ENCODE measurements at regions not wholly inside any gene's neighbourhood (a gene's known extent, or its start where the extent isn't known, plus 50 kb on each side); places are given as distances from the start of the nearest gene placed in this dataset.
"Not testable (repeated sequence)": the region's sequence is repeated elsewhere in the genome, so short reads cannot be mapped to it uniquely, and the experiment has no call there.

GRCh38 chr12:124476011-124476400, 91.4 kb downstream of the NCOR2 start:
- no peak for DNase-seq (ENCODE audit: low read depth)

GRCh38 chr12:124475295-124476010, 92.0 kb downstream of the NCOR2 start:
- DNase-seq (ENCODE audit: low read depth): no peak

GRCh38 chr12:124474709-124475108, 92.7 kb downstream of the NCOR2 start:
- DNase-seq (ENCODE audit: low read depth): no peak

DNA sequence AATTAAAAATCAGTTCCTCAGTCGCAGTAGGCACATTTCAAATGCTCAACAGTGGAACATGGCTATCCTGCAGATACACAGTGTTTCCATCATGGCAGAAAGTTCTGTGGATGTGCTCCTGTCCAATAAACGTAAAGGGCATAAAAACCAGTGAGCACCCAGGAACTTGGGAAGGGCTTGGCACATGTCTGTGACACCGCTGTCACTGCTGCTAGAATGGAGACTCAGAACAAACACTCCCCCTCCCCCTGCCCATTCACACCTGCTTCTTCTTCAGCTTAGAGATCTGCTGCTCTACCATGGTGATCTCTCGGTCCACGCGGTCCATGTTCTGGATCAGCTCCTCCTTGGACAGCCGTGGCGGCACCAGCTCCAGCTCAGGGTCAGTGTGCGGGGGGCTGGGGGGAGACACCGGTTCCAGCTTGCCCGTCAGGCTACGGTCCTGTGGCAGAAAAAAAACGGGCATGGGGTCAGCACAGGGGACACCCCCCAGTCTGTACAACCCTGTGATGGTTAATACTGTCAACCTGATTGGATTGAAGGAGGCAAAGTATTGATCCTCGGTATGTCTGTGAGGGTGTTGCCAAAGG, 94.6 kb downstream of the NCOR2 start:
- DNase-seq (ENCODE audit: low read depth): no peak

DNA sequence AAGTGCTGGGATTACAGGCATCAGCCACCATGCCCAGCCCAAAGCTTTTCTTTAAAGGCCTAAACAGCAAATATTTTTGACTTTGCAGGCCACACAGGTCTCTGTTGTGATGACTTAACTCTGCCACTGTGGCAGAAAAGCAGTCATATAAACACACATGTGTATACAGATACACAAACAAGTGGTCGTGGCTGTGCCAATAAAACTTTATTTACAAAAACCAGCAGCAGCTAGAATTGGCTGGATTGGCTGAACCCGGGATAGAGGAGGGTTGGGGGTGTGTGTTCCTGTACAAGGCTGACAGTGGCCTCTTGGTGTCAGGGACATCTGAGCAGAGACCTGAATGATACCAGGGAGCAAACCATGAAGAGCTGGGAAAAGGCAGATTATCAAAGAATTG, 95.6 kb downstream of the NCOR2 start:
- no peak for DNase-seq (ENCODE audit: low read depth)

- DNase-seq (ENCODE audit: low read depth): no peak
These were observed 96.6 kb downstream of the NCOR2 start for GRCh38 chr12:124470806-124471205.

DNA sequence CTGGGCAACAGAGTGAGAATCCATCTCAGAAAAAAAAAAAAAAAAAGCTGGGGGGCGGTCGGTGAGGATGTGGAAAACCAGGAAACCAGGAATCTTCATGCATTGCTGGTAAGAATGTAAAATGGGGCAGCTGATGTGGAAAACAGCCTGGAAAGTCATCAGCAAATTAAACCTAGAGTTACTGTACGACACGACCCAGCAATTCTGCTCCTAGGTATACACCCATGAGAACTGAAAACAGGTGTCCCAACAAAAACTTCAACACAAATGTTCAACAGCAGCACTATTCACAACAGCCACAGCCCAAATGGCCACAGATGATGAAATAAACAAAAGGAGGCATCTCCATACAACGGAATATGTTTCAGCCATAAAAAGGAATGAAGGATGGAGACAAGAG, 97.3 kb downstream of the NCOR2 start:
- no peak for DNase-seq (ENCODE audit: low read depth)

- DNase-seq (ENCODE audit: low read depth): no peak
These were observed 98.1 kb downstream of the NCOR2 start for GRCh38 chr12:124469193-124469888.

DNA sequence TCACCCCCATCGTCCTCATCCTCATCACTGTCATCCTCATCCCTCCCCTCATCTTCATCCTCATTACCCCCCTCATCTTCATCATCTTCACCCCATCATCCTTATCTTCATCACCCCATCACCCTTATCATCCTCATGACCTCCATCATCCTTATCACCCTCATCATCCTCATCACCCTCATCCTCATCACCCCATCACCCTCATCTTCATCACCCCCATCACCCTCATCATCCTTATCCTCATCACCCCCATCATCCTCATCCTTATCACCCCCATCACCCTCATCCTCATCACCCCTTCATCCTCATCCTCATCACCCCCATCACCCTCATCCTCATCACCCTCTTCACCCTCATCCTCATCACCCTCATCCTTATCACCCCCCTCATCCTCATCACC, 99.9 kb downstream of the NCOR2 start:
- DNase-seq (ENCODE audit: low read depth): not testable (repeated sequence)

- no peak for DNase-seq (ENCODE audit: low read depth)
These were observed 100.9 kb downstream of the NCOR2 start for GRCh38 chr12:124466216-124467128.

DNA sequence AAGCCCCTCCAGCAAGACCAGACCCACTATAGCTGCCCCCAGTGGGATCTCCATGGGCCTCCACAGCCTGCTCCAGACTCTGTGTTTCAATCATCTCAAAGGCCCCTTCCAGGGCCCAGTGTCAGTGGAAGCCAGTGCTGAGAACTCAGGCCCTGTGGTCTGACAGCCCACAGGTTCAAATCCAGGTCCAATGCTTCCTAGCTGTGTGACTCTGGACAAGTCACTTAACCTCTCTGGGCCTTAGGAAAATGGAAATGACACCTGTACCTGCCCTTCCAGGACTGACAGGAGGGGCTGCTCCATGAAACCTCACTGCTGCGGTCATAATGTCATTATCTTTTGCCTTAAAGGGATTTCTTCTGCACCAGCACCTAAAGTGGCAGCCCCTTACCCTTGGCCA, 101.9 kb downstream of the NCOR2 start:
- DNase-seq (ENCODE audit: low read depth): no peak

DNA sequence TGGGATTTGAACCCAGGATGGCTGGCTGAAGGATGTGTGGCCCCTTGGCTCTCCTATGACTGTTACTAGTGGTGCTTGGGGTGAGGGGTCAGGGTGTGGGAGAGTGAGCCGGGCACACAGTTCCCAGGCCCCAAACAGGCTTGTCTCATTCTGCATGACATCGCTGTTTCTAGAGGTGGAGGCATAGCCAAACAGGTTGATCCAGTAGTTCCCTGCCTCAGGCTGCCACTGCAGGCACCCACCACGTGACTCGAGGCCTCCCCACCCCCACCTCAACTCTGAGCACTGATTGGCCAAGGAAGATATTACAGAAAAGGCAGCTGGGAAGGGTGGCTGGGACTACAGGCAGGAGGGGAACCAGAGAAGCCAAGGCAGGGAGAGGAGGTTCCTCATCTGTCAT, 102.6 kb downstream of the NCOR2 start:
- DNase-seq (ENCODE audit: low read depth): no peak

DNA sequence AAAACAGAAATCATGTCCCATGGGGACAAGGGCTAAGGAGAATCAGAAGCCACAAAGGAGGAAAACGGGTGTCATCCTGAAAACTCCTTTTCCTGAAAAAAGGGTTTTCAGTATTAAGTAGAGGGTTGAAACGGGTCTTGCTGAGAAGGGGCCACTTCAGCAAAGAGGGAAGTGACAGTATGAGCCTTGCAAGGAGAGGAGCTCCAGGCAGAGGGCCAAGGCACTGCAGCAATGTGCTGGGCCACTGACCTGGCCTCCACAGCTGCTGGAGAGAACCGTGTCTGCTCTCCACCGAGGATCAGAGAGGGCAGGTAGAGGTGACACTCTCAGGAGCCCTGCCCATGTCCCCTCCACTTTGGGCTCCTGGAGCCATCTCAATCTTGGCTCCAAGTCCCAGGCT, 103.3 kb downstream of the NCOR2 start:
- DNase-seq (ENCODE audit: low read depth): no peak

DNA sequence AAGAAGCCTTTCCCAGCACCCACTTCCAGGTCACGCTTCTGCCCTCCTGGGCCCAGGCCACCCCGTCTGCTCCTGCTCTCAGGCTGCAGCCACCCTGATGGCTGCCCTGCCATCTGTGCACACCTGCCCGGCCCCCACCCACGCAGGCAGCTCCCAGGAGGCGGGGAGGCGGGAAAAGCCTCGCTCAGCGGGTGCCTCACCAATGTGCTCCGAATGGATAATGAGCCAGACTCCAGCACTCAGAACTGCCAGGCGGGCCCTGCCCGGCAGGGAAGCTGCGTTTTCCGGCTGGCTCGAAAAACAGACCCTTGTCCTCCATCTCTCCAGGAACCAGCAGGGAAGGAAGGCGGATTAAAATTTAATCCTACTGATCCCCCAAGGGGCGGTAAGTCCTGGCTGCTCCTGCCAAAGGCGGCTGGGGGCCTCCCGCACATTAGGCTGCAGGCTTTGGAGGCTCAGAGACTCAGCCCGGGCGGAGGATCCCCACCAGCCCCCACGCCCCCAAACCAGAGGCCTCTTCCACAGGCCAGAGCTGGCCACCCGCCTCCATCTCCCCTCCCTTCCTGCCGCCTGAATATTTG, 104.0 kb downstream of the NCOR2 start:
- DNase-seq (ENCODE audit: low read depth): no peak

GRCh38 chr12:124462750-124463149, 104.7 kb downstream of the NCOR2 start:
- no peak for DNase-seq (ENCODE audit: low read depth)

GRCh38 chr12:124461851-124462623, 105.4 kb downstream of the NCOR2 start:
- DNase-seq (ENCODE audit: low read depth): no peak

- no peak for DNase-seq (ENCODE audit: low read depth)
These were observed 106.2 kb downstream of the NCOR2 start for GRCh38 chr12:124461241-124461673.

- DNase-seq (ENCODE audit: low read depth): no peak
These were observed 106.6 kb downstream of the NCOR2 start for GRCh38 chr12:124460771-124461170.

DNA sequence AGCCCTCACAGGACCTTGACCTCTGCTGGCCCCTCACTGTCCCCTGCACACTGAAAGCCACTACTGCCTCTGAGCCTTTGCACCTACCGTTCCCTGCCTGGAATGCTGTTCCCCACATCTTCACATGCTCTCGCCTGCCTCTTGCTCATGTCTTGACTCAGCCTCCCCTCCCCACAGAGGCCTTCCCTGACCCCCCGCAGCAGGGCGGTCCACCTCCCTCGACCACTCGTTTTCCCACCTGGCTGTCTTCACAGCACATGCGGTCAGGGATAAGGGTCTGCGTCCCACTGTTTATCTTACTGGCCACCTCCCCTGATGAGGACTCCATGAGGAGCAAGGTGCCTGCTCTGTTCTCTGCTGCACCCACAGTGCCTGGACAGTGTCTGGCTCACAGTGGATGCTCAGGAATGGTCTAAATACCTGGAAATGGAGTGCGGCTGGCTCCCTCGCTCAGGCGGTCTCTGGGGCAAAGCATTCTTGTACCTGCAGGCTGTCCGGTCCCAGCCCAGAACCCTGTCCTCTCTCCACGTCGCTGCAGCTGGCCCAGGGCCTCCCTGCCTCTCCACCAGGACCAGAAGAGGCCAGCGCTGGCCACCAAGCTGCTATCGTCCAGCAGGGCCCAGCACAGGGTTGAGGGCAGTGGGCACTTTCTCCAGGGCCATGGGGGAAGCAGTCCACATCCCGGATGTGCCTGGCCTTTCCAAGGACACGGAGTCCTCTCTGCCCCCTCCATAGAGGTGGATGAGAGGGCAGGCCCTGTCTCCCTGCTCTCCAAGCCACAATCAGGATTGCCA, 107.4 kb downstream of the NCOR2 start:
- DNase-seq (ENCODE audit: low read depth): no peak
